ENCODE measurements at regions not wholly inside any gene's neighbourhood (a gene's known extent, or its start where the extent isn't known, plus 50 kb on each side); places are given as distances from the start of the nearest gene placed in this dataset.

GRCh38 chr6:103280417-103280816 lies 1579.3 kb downstream of the HACE1 start:
- no peak for FAIRE-seq
- WGBS (ENCODE audit: insufficient coverage, insufficient replicate concordance, low lambda C conversion rate, missing lambda C conversion rate), result 17% methylated on average over 2 of the region's 2 CpGs
- BruUV-seq (replicated peaks), result no TSS peak

More at GRCh38 chr6:103280417-103280816, 1579.3 kb downstream of the HACE1 start:
- Histone ChIP-seq H3K9me3 (replicated peaks; ENCODE audit: control insufficient read depth, insufficient read depth, low read length) (no peaks in the 10 kb centered on the region), H3K36me3 (ENCODE audit: control insufficient read depth in 2 of 2, insufficient read depth in 2 of 2, low read length in 1 of 2) (no peaks in the 10 kb centered on the region), H2AFZ (ENCODE audit: control insufficient read depth, low read depth, low read length) (no peak overlapping the region), H3K79me2 (ENCODE audit: control insufficient read depth, insufficient read depth, low read length) (no peaks in the 10 kb centered on the region), H4K20me1 (ENCODE audit: control insufficient read depth, insufficient read depth) (no peaks in the 10 kb centered on the region), H3K27me3 (replicated peaks in 1 of 2; ENCODE audit: control insufficient read depth in 2 of 2, insufficient read depth in 2 of 2, low read length in 1 of 2) (no peaks in the 10 kb centered on the region), H3K4me1 (ENCODE audit: control insufficient read depth, insufficient read depth, low read length) (no peaks in the 10 kb centered on the region), H3K27ac (ENCODE audit: control insufficient read depth, insufficient read depth) (no peak overlapping the region), H3K4me3 (no peak overlapping the region), H3K4me2 (ENCODE audit: control insufficient read depth, insufficient read depth) (no peak overlapping the region), H3K9ac (ENCODE audit: control insufficient read depth, insufficient read depth, low read length) (no peak overlapping the region)
- in situ Hi-C loops (cut with MboI) (no loop called here), intact Hi-C loops (cut with micrococcal nuclease; ENCODE audit: unreplicated experiment) (no loop called here)
- ATAC-seq (no peak), DNase-seq (ENCODE audit: low read depth, low spot score) (no peak)
- no peak for TF ChIP-seq ZNF384 (IDR thresholded peaks at IDR 0.05; ENCODE audit: borderline replicate concordance, low read depth, low read length)
- TF ChIP-seq ZZZ3 (IDR thresholded peaks at IDR 0.05; ENCODE audit: control insufficient read depth, insufficient read length, low read depth), result no peak
- TF ChIP-seq ZNF592 (IDR thresholded peaks at IDR 0.05), result no peak
- TF ChIP-seq KDM1A (IDR thresholded peaks at IDR 0.05; ENCODE audit: borderline replicate concordance), result no peak
- no peak for TF ChIP-seq STAT1 (conservative IDR thresholded peaks at IDR 0.05)
- no peak for TF ChIP-seq PAX8 (IDR thresholded peaks at IDR 0.05)
- no peak for TF ChIP-seq LARP7 (IDR thresholded peaks at IDR 0.05)
- no peak for TF ChIP-seq MTA2 (IDR thresholded peaks at IDR 0.05; ENCODE audit: low read depth)
- TF ChIP-seq, protein P1, sequence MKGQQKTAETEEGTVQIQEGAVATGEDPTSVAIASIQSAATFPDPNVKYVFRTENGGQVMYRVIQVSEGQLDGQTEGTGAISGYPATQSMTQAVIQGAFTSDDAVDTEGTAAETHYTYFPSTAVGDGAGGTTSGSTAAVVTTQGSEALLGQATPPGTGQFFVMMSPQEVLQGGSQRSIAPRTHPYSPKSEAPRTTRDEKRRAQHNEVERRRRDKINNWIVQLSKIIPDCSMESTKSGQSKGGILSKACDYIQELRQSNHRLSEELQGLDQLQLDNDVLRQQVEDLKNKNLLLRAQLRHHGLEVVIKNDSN (IDR thresholded peaks at IDR 0.05; ENCODE audit: borderline replicate concordance, extremely low read length, insufficient read depth, low read depth, low read length), result no peak
- TF ChIP-seq BACH1 (IDR thresholded peaks at IDR 0.05; ENCODE audit: borderline replicate concordance), result no peak
- no peak for TF ChIP-seq ETV6 (conservative IDR thresholded peaks at IDR 0.05 in 1 of 2, IDR thresholded peaks at IDR 0.05 in 1 of 2; ENCODE audit: borderline replicate concordance in 1 of 2, low read depth in 1 of 2)
- no peak for TF ChIP-seq BCLAF1 (IDR thresholded peaks at IDR 0.05)
- TF ChIP-seq ZNF24 (IDR thresholded peaks at IDR 0.05), result no peak
- TF ChIP-seq RUNX3 (IDR thresholded peaks at IDR 0.05; ENCODE audit: low read length), result no peak
- TF ChIP-seq YBX1 (IDR thresholded peaks at IDR 0.05), result no peak
- no peak for TF ChIP-seq NFXL1 (IDR thresholded peaks at IDR 0.05; ENCODE audit: borderline replicate concordance)
- no peak for TF ChIP-seq ESRRA (IDR thresholded peaks at IDR 0.05; ENCODE audit: low read length)
- no peak for TF ChIP-seq MEF2B (IDR thresholded peaks at IDR 0.05; ENCODE audit: partially characterized antibody, poor library complexity, severe bottlenecking)
- ChIA-PET SMC1A (ENCODE audit: uncharacterized antibody, unreplicated experiment) (no interaction called here), CTCF (no interaction called here), POLR2A (no interaction called here), RAD21 (ENCODE audit: unreplicated experiment) (no interaction called here)
